GM21515 (cell line): ENCODE measurements at regions not wholly inside any gene's neighbourhood (a gene's known extent, or its start where the extent isn't known, plus 50 kb on each side); places are given as distances from the start of the nearest gene placed in this dataset.

Source experiments
- ATAC-seq: cut with Tn5 transposase; IDR thresholded peaks from one replicate; pipeline ENCODE4 v1.9.1; 2021; ENCODE audit not compliant: unreplicated experiment

- no peak for ATAC-seq
These were observed 238.6 kb downstream of the C1D start for GRCh38 chr2:67824186-67824585.

DNA sequence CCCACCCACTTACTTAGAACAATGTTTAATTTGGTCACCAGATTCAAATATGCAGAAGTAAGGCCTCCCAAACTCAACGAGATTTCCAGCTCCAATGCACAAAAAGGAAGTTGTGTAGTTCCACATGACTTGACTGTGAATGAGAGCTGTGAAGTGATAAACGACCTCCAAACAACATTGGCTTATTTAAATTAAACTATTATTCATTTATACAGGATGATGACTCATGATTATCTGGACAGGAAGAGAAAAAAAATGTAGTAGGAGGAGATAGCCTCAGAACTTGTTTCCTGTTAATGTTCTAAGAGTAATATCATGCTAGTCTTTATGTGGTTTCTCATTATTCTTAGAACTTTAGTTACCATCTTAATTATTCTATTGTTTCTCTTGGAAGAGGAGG lies 237.3 kb downstream of the C1D start:
- no peak for ATAC-seq

GRCh38 chr2:67828066-67828465 lies 234.7 kb downstream of the C1D start:
- no peak for ATAC-seq

DNA sequence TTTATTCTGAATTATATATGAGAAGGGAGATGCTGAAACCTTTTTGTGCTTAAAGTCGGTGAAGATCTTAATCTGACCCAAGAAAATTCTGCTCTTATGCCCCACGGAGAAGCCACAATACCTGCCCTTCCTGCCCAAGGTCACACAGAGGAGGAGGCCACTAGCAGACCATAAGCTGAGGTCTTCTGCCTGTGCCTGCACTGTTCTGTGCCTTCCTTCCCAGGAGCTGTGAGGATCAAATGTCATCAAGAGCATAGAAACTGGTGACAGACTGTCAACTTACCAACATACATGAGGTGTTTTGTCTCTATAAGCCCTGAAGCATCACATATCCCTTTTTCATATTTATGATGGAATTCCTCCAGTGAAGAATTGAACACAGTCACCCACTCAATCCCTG lies 233.3 kb downstream of the C1D start:
- ATAC-seq, result no peak

DNA sequence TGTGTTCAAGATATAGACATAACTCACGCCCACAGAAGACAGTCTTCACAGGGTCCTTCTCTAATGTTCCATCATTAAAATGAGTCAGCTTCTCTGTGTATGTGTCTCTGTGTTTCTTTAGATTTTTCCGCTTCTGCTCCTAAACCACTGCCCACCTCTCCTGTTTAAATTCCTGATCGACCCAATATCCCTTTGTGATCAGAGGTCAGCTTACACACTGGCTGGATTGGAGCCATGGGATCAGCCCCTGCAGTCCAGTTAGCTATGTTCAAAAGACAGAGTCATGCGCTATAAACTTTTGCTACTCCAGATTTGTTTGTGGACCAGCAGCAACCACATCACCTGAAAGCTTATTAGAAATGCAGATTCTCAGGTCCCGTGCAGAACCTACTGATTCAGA lies 229.2 kb downstream of the C1D start:
- ATAC-seq, result no peak

DNA sequence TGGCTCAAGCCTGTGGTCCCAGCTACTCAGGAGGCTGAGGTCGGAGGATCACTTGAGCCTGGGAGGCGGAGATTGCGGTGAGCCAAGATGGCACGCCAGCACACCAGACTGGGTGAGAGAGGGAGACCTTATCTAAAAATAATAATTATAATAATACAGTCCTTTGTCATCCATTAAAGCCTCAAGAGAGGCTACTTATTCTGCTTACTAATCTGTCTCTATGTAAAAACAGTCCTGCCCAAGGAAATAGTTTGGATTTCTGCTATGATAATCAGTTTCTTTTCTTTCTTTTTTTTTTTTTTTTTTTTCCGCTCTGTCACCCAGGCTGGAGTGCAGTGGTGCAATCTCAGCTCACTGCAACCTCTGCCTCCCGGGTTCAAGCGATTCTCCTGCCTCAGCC lies 228.3 kb downstream of the C1D start:
- ATAC-seq, result no peak

- no peak for ATAC-seq
These were observed 227.5 kb downstream of the C1D start for GRCh38 chr2:67835266-67835665.

- ATAC-seq, result no peak
These were observed 225.9 kb downstream of the C1D start for GRCh38 chr2:67836866-67837265.

DNA sequence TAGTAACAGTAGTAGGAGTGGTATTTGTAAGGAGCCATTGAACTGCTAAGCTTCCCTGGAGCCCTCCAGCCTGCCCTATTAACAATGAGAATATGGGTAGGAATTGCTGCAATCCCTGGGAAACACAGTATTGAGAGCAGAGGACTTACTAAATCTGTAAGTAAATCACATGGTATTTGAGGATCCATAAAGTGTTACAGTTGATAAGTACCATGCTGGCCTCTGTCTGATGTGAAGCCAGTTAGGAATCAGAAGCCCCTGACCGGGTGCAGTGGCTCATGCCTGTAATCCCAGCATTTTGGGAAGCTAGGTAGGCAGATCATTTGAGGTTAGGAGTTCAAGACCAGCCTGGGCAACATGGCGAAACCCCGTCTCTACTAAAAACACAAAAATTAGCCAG lies 224.6 kb downstream of the C1D start:
- no peak for ATAC-seq

GRCh38 chr2:67839242-67839641 lies 223.6 kb downstream of the C1D start:
- no peak for ATAC-seq

DNA sequence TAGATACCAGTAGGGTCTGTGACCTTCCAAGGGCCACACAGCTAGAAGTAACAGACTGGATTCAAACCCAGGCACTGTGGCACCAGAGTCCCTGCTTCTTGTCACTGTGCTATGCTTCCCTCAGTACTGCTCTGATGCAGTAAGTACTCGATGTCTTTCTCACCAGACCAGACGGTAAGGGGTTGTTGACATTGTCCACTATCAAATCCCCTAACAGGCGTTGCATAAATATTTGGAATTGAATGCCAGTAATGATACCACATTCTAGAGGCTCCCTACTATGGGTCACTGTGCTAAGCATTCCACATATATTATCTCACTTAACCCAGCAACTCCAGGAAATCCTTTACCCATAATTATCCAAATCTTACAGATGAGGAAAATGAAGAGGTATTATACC lies 223.1 kb downstream of the C1D start:
- no peak for ATAC-seq

- ATAC-seq, result no peak
These were observed 222.2 kb downstream of the C1D start for GRCh38 chr2:67840460-67841068.

GRCh38 chr2:67841711-67842110 lies 221.1 kb downstream of the C1D start:
- ATAC-seq, result no peak

- ATAC-seq, result no peak
These were observed 220.3 kb downstream of the C1D start for GRCh38 chr2:67842375-67842959.

GRCh38 chr2:67844024-67844540 lies 218.7 kb downstream of the C1D start:
- no peak for ATAC-seq

DNA sequence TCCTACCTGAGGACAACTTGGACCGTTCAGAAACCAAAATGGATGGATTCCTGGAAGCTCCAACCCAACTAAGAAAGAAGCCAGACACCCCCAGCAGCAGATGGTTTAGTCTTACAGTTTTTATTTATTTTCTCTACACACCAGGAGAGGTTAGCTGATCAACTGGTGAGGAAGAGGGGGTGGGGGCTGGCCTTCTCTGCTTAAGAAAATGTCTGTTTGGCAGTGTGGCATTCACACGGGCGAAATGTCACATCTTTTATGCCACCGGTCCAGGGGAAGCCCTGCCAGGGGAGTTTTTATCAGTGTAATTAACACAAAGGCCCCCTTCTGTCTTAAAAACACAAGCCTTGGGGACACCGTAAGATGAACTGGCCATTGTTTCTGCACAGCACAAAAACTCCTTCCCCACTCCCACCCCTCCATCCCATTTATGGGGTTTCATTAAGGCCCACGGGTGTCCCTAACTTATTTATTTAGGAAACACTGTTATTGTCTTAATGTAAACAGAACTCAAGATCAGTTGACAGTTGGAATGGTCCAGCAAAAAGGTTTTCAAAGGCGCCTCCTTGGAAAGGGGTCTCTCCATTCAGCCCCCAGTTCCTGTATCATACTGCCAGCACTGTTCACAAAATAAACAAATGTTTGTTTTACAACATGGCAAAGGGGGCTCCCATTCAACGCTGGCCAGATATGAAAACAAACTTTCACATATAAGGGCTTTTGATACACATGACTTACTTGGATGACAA lies 217.0 kb downstream of the C1D start:
- no peak for ATAC-seq

DNA sequence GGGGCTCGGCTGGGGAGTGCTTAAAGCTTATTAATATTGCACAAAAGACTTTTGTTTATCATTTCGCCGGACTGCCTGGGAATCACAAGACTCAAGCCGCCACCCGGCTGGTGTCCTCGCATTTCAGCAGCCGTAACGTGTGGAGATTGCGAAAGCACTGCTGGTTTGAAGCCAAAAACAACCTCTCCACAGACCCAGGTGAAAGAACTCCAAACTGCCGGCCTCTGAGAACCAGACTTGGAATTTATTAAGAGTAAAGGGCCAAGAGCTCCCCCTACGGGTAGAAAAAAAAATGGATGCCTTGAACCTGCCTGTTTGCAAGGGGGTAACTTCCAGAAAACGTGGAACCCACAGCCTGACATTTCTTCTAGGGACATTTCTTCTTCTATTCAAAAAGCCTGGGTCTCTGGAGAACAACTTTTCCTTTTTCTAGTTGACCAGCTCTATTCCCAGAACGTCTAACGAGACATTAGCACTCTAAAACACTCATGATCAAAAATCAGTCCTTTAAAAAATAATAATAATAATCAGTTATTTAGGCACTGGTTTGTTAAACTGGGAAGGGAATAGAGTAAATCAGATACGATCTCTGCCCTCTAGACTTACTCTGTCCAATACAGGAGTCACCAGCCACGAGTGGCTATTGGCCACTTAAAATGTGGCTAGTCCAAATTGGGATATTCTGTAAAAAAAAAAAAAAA lies 216.3 kb downstream of the C1D start:
- ATAC-seq, result no peak

DNA sequence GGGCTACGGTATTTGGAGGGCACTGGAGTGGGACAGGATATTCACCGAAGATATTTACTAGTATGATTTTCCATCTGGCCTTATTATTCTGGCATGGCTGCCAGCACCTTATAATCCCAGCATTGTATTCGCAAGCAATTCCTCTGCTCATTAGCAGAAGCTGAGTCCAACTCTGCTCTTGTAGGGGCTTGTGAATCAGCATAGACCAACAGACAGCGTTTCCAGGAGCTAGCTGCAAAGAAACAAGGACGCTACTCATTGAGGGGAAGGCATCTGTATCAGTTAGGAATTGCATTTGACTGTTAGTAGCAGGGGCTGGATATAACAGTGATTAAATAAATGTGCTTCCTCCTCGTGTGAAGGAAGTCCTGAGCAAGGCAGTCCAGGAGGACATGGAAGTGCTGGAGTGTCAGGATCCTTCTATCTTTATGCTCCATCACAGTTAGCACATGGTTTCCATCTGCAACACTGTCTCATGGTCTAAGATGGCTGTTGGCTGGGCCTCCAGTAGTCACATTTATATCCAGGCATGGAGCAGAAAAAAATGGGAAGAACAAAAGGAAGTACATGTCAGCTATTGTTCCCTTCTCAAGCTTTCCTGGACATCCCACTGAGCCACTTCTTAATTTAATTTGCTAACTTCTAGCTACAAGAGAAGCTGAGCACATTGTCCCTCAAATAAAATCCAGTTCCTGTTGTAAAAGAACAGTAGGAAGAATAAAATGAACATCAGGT lies 214.1 kb downstream of the C1D start:
- ATAC-seq, result no peak

- no peak for ATAC-seq
These were observed 211.8 kb downstream of the C1D start for GRCh38 chr2:67851016-67851415.

DNA sequence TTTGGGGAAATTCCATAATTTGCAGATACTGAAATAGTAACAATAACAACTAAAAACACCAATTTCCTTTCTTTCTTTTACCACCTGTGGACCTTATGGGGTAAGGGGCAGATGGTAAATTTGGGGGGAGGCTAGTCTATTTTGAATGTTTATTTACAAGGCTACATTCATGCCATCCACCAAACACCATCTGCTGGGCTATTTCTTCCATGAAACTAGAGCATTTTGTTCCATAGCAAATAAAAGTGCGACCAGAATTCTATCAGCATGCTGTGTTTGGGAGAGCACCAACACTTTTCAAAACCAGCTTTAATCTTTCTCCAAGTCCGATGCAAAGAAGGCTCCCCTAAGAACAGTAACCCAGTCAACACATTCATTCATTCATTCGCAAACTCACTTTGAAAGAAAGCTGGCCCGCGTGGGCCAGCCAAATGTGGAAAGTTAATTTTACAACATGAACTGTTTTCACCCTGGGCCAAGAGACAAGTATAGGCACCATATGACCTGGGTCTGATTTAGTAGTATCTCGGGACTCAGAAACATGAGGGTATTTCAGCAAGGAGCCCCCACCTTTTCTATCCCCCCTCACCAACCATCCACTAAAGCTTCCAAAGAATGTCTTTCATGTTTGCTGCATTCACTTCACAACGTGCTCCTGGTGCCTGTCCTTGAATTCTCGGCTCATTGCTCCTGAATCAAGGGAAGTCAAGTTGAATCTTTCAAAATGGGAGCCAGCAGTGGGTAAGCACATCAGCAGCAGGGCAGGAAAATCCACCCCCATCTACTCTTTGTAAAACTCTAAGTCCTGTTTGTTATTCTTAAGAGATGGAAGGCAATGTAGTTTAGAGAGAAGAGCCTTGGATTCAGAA lies 210.6 kb downstream of the C1D start:
- no peak for ATAC-seq
